ENCODE measurements at regions not wholly inside any gene's neighbourhood (a gene's known extent, or its start where the extent isn't known, plus 50 kb on each side); places are given as distances from the start of the nearest gene placed in this dataset.

- Histone ChIP-seq H3K79me2 (ENCODE audit: control insufficient read depth, insufficient read depth, low read length) (no peaks in the 10 kb centered on the region), H3K4me3 (ENCODE audit: control extremely low read depth in 1 of 5, extremely low read depth in 1 of 5, insufficient read depth in 1 of 5, low read depth in 2 of 5, low read length in 4 of 5) (no peak overlapping the region), H2AFZ (ENCODE audit: insufficient read depth, low read depth, low read length, poor library complexity, severe bottlenecking) (no peak overlapping the region), H3K9me3 (ENCODE audit: control extremely low read depth in 1 of 3, control insufficient read depth in 2 of 3, insufficient read depth in 1 of 3, low read length in 2 of 3) (no peaks in the 10 kb centered on the region), H3K27me3 (replicated peaks in 1 of 4; ENCODE audit: control extremely low read depth in 1 of 4, control insufficient read depth in 3 of 4, insufficient read depth in 4 of 4, low read length in 3 of 4) (peaks cover 0 to 2% (median 0%) of the 10 kb centered on the region in 4 experiments), H3K4me1 (ENCODE audit: control insufficient read depth in 2 of 2, insufficient read depth in 2 of 2, low read length in 2 of 2) (no peaks in the 10 kb centered on the region), H3K27ac (ENCODE audit: low read length in 2 of 2) (no peak overlapping the region), H3K4me2 (replicated peaks; ENCODE audit: low read depth, low read length, poor library complexity, severe bottlenecking) (no peak overlapping the region), H4K20me1 (ENCODE audit: control insufficient read depth, insufficient read depth, low read length, poor library complexity, severe bottlenecking) (no peaks in the 10 kb centered on the region), H3K9ac (ENCODE audit: low read length) (no peak overlapping the region), H3K36me3 (replicated peaks in 1 of 2; ENCODE audit: control extremely low read depth in 1 of 2, control insufficient read depth in 1 of 2, extremely low read depth in 1 of 2, insufficient read depth in 2 of 2, low read length in 1 of 2) (no peaks in the 10 kb centered on the region)
- Mint-ChIP-seq H3K27ac (no peak overlapping the region), H3K4me1 (no peaks in the 10 kb centered on the region), H3K27me3 (peaks cover 9% of the 10 kb centered on the region), H3K4me3 (no peak overlapping the region), H3K9me3 (ENCODE audit: insufficient read depth) (no peaks in the 10 kb centered on the region)
- no peak for ATAC-seq (ENCODE audit: low read depth)
- ChIA-PET CTCF (no interaction called here), POLR2A (no interaction called here)
- 63% methylated on average over 4 of the region's 6 CpGs for WGBS (ENCODE audit: insufficient coverage)
- no peak for DNase-seq
- TF ChIP-seq, protein P1, sequence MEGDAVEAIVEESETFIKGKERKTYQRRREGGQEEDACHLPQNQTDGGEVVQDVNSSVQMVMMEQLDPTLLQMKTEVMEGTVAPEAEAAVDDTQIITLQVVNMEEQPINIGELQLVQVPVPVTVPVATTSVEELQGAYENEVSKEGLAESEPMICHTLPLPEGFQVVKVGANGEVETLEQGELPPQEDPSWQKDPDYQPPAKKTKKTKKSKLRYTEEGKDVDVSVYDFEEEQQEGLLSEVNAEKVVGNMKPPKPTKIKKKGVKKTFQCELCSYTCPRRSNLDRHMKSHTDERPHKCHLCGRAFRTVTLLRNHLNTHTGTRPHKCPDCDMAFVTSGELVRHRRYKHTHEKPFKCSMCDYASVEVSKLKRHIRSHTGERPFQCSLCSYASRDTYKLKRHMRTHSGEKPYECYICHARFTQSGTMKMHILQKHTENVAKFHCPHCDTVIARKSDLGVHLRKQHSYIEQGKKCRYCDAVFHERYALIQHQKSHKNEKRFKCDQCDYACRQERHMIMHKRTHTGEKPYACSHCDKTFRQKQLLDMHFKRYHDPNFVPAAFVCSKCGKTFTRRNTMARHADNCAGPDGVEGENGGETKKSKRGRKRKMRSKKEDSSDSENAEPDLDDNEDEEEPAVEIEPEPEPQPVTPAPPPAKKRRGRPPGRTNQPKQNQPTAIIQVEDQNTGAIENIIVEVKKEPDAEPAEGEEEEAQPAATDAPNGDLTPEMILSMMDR (IDR thresholded peaks at IDR 0.05): no peak
- TF ChIP-seq EZH2 (IDR thresholded peaks at IDR 0.05; ENCODE audit: borderline replicate concordance, insufficient read depth, low read depth, low read length, poor library complexity, severe bottlenecking): no peak
- intact Hi-C loops (cut with micrococcal nuclease): no loop called here
Observed at GRCh38 chr18:46388286-46388685, 268.7 kb downstream of the LOXHD1 start.

DNA sequence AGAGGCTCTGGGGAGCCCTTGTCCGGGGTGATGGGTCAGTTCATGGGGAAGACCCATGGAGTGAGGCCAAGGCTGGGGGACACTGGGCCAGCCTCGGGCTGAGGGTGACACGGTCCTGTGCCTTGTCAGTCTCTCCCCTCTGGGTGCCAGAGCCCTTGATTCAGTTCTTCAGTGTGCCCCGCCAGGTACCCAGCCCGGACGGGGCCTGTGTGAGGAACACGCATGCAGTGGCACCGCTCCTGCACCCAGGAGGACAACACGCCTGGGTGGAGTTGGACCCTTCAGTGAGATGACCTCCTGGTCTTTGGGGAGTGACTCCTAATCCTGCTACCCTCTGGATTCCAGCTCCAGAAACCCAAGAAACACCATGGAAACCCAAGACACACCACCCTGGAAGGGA lies 264.4 kb downstream of the LOXHD1 start:
- no peak overlapping the region for H2AFZ ChIP-seq (ENCODE audit: insufficient read depth, low read depth, low read length, poor library complexity, severe bottlenecking)
- ATAC-seq (ENCODE audit: low read depth): no peak
- H3K27me3 ChIP-seq (replicated peaks in 1 of 4; ENCODE audit: control extremely low read depth in 1 of 4, control insufficient read depth in 3 of 4, insufficient read depth in 4 of 4, low read length in 3 of 4): no peaks in the 10 kb centered on the region
- 95% methylated on average over 7 of the region's 9 CpGs for WGBS (ENCODE audit: insufficient coverage)
- no peak for TF ChIP-seq EZH2 (IDR thresholded peaks at IDR 0.05; ENCODE audit: borderline replicate concordance, insufficient read depth, low read depth, low read length, poor library complexity, severe bottlenecking)
- TF ChIP-seq, protein P1 (IDR thresholded peaks at IDR 0.05): no peak
- Mint-ChIP-seq H3K9me3 (ENCODE audit: insufficient read depth) (no peaks in the 10 kb centered on the region), H3K27ac (no peak overlapping the region), H3K4me1 (no peaks in the 10 kb centered on the region), H3K4me3 (no peak overlapping the region), H3K27me3 (no peaks in the 10 kb centered on the region)
- no peak overlapping the region for H3K4me2 ChIP-seq (replicated peaks; ENCODE audit: low read depth, low read length, poor library complexity, severe bottlenecking)
- intact Hi-C loops (cut with micrococcal nuclease): no loop called here
- no peaks in the 10 kb centered on the region for H3K79me2 ChIP-seq (ENCODE audit: control insufficient read depth, insufficient read depth, low read length)
- no peaks in the 10 kb centered on the region for H4K20me1 ChIP-seq (ENCODE audit: control insufficient read depth, insufficient read depth, low read length, poor library complexity, severe bottlenecking)
- H3K27ac ChIP-seq (ENCODE audit: low read length in 2 of 2): no peak overlapping the region
- no peak overlapping the region for H3K4me3 ChIP-seq (ENCODE audit: control extremely low read depth in 1 of 5, extremely low read depth in 1 of 5, insufficient read depth in 1 of 5, low read depth in 2 of 5, low read length in 4 of 5)
- no peak for DNase-seq
- no peaks in the 10 kb centered on the region for H3K9me3 ChIP-seq (ENCODE audit: control extremely low read depth in 1 of 3, control insufficient read depth in 2 of 3, insufficient read depth in 1 of 3, low read length in 2 of 3)
- CTCF ChIA-PET: no interaction called here
- no peaks in the 10 kb centered on the region for H3K36me3 ChIP-seq (replicated peaks in 1 of 2; ENCODE audit: control extremely low read depth in 1 of 2, control insufficient read depth in 1 of 2, extremely low read depth in 1 of 2, insufficient read depth in 2 of 2, low read length in 1 of 2)
- POLR2A ChIA-PET: no interaction called here
- no peaks in the 10 kb centered on the region for H3K4me1 ChIP-seq (ENCODE audit: control insufficient read depth in 2 of 2, insufficient read depth in 2 of 2, low read length in 2 of 2)
- no peak overlapping the region for H3K9ac ChIP-seq (ENCODE audit: low read length)

All from B cell (primary cell).